AG09309 (cell line): ENCODE measurements at regions not wholly inside any gene's neighbourhood (a gene's known extent, or its start where the extent isn't known, plus 50 kb on each side); places are given as distances from the start of the nearest gene placed in this dataset.
"Not testable (repeated sequence)": the region's sequence is repeated elsewhere in the genome, so short reads cannot be mapped to it uniquely, and the experiment has no call there.

Source experiments
- DNase-seq: peaks from one replicate; pipeline ENCODE4 v3.0.0-alpha.2; 2010; ENCODE audit warnings: low read depth
- H3K4me3 ChIP-seq: 2 replicates; pipeline ENCODE4 v1.5.1; 2011; ENCODE audit warnings: mild to moderate bottlenecking, low read depth, low read length, moderate library complexity; ENCODE audit not compliant: control insufficient read depth
- CTCF ChIP-seq: IDR thresholded peaks from 2 replicates; pipeline ENCODE4 v1.5.1; 2011; ENCODE audit warnings: mild to moderate bottlenecking, low read depth, low read length, inconsistent platforms; ENCODE audit not compliant: insufficient read depth, control insufficient read depth; ENCODE audit errors: missing control alignments

DNA sequence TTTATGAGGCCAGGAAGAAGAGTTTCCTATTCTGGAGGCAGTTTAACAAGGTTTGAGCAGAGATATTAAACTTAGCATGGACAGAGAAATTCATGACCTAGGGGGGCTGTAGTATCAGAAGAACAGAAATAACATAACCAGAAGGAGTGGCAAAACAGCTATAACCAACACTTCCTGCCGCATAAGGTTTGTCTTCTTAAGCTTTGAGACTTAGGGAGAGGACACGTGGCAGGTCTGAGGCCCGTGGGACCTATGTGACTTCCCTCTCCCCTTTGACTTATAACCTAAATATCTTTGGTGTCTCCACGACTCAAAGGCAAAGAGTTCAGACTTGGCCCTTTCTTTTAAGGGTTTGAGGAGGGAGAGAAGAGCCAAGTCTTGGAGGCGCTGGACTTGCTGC lies 119.1 kb upstream of the PZP start:
- DNase-seq, result no peak
- no peak overlapping the region for H3K4me3 ChIP-seq
- TF ChIP-seq CTCF, result no peak

DNA sequence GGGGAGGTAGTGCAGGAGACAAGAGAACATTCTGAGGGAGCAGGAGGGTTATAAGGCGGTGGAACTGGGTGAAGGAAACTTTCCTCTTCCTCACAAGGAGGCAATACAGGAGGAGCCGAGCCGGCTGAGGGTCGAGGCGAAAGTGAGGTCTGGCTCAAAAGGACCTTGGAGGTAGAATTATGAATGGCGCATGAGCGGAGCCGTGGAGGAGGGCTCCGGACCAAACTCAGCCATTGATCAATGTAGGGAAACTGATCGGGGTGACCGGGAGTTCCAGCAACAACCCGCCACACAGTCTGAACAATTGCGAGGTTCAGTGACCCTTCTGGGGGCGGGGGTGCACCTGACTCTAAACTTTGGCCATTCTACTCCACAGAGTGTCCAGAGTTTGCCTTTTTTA lies 118.7 kb upstream of the PZP start:
- not testable (repeated sequence) for DNase-seq, H3K4me3 ChIP-seq

- H3K4me3 ChIP-seq, result no peak overlapping the region
- DNase-seq, result no peak
- TF ChIP-seq CTCF, result no peak
Measured at GRCh38 chr12:9326085-9326484, 117.9 kb upstream of the PZP start.

- no peak for DNase-seq
Measured at GRCh38 chr12:9325471-9325870, 117.3 kb upstream of the PZP start.

GRCh38 chr12:9324782-9325181 lies 116.6 kb upstream of the PZP start:
- DNase-seq, result no peak
- no peak overlapping the region for H3K4me3 ChIP-seq
- no peak for TF ChIP-seq CTCF

More at GRCh38 chr12:9325471-9325870, 117.3 kb upstream of the PZP start:
- no peak overlapping the region for H3K4me3 ChIP-seq
- TF ChIP-seq CTCF, result no peak

GRCh38 chr12:9323144-9323681 lies 115.0 kb upstream of the PZP start:
- TF ChIP-seq CTCF, result no peak
- no peak for DNase-seq
- H3K4me3 ChIP-seq, result no peak overlapping the region

DNA sequence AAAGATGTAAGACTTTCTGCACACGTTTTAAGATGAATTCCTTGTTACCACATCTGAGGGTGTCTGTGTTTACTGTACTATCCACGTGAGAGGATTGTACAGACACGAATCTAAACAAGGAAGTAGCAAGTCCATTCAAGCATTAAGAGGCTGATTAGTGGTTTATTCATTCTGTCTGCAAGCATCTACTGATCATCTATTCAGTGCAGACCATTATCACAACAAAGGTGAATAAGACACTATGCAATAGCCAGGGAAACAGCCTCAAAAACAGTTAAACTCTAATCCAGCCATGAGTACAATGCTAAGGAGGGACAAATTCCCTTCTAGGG lies 111.6 kb upstream of the PZP start:
- no peak for TF ChIP-seq CTCF
- no peak overlapping the region for H3K4me3 ChIP-seq
- no peak for DNase-seq
